ENCODE measurements at regions not wholly inside any gene's neighbourhood (a gene's known extent, or its start where the extent isn't known, plus 50 kb on each side); places are given as distances from the start of the nearest gene placed in this dataset.

GRCh38 chr7:10815546-10815945 is 158.1 kb upstream of the PHF14 start:
- DNase-seq = no peak

- DNase-seq = no peak
These were observed 152.5 kb upstream of the PHF14 start for GRCh38 chr7:10821156-10821555.

- no peak for DNase-seq
These were observed 149.5 kb upstream of the PHF14 start for GRCh38 chr7:10824154-10824553.

GRCh38 chr7:10838228-10838627 is 135.4 kb upstream of the PHF14 start:
- no peak for DNase-seq

GRCh38 chr7:10845225-10845624 is 128.4 kb upstream of the PHF14 start:
- no peak for DNase-seq

GRCh38 chr7:10855583-10855982 is 118.1 kb upstream of the PHF14 start:
- DNase-seq = no peak

GRCh38 chr7:10860516-10860915 is 113.2 kb upstream of the PHF14 start:
- DNase-seq = no peak

- no peak for DNase-seq
These were observed 110.2 kb upstream of the PHF14 start for GRCh38 chr7:10863476-10863875.

GRCh38 chr7:10874666-10875065 is 99.0 kb upstream of the PHF14 start:
- no peak for DNase-seq

- DNase-seq = no peak
These were observed 98.6 kb upstream of the PHF14 start for GRCh38 chr7:10875080-10875479.

- no peak for DNase-seq
These were observed 84.8 kb upstream of the PHF14 start for GRCh38 chr7:10888861-10889260.

- DNase-seq = peak; percentile 58
These were observed 84.3 kb upstream of the PHF14 start for GRCh38 chr7:10889266-10889898.

- DNase-seq = no peak
These were observed 65.1 kb upstream of the PHF14 start for GRCh38 chr7:10908600-10908999.

- DNase-seq = no peak
These were observed 63.2 kb upstream of the PHF14 start for GRCh38 chr7:10910447-10910846.

- no peak for DNase-seq
These were observed 61.6 kb upstream of the PHF14 start for GRCh38 chr7:10912077-10912476.

- DNase-seq = no peak
These were observed 60.2 kb upstream of the PHF14 start for GRCh38 chr7:10913457-10913856.

- no peak for DNase-seq
These were observed 55.5 kb upstream of the PHF14 start for GRCh38 chr7:10918093-10918590.

- DNase-seq = no peak
These were observed 53.7 kb upstream of the PHF14 start for GRCh38 chr7:10919923-10920322.
